GM23338 (cell line): ENCODE measurements at regions not wholly inside any gene's neighbourhood (a gene's known extent, or its start where the extent isn't known, plus 50 kb on each side); places are given as distances from the start of the nearest gene placed in this dataset.

ENCODE experiments used
- ATAC-seq: fragments of 200-7000 bp; cut with Tn5 transposase; 3 replicates; pipeline ENCODE4 v1.9.1; 2020
- DNase-seq: peaks from one replicate; pipeline ENCODE4 v3.0.0-alpha.2; 2015; ENCODE audit warnings: low spot score
- H2AFZ ChIP-seq: fragments of 200-600 bp; sonication (generic); 2 replicates; pipeline ENCODE4 v1.8.0; 2016; ENCODE audit warnings: antibody characterized with exemption, mild to moderate bottlenecking, moderate library complexity
- H3F3A ChIP-seq: fragments of 200-600 bp; sonication (generic); replicated peaks from 2 replicates; pipeline ENCODE4 v1.8.0; 2017; ENCODE audit warnings: antibody characterized with exemption, mixed run types, low read depth
- H3K27ac ChIP-seq: fragments of 200-600 bp; sonication (generic); 2 replicates; pipeline ENCODE4 v1.6.1; 2016; ENCODE audit warnings: low read depth
- H3K27me3 ChIP-seq: fragments of 200-600 bp; sonication (generic); 2 replicates; pipeline ENCODE4 v1.8.0; 2016; ENCODE audit warnings: mild to moderate bottlenecking, mixed run types, moderate library complexity; ENCODE audit not compliant: insufficient read depth
- H3K36me3 ChIP-seq: fragments of 200-600 bp; sonication (generic); 2 replicates; pipeline ENCODE4 v1.8.0; 2016; ENCODE audit warnings: mild to moderate bottlenecking; ENCODE audit not compliant: insufficient read depth
- H3K4me1 ChIP-seq: fragments of 200-600 bp; sonication (generic); 2 replicates; pipeline ENCODE4 v1.8.0; 2016; ENCODE audit warnings: mild to moderate bottlenecking, moderate library complexity; ENCODE audit not compliant: insufficient read depth
- H3K4me2 ChIP-seq: fragments of 200-600 bp; sonication (generic); 2 replicates; pipeline ENCODE4 v1.7.1; 2017; ENCODE audit warnings: mixed run types
- H3K4me3 ChIP-seq: fragments of 200-600 bp; sonication (generic); 2 replicates; pipeline ENCODE4 v1.6.1; 2016; ENCODE audit warnings: mixed run types
- H3K79me2 ChIP-seq: fragments of 200-600 bp; sonication (generic); replicated peaks from 2 replicates; pipeline ENCODE4 v1.8.0; 2017; ENCODE audit warnings: mild to moderate bottlenecking; ENCODE audit not compliant: insufficient read depth
- H3K9me2 ChIP-seq: fragments of 200-600 bp; sonication (generic); 2 replicates; pipeline ENCODE4 v1.8.0; 2017; ENCODE audit not compliant: insufficient read depth
- H4K20me1 ChIP-seq: fragments of 200-600 bp; sonication (generic); replicated peaks from 2 replicates; pipeline ENCODE4 v1.8.0; 2017; ENCODE audit warnings: mild to moderate bottlenecking; ENCODE audit not compliant: insufficient read depth
- H3K27ac Mint-ChIP-seq: 2 replicates; pipeline ENCODE4 v1.8.0; 2020; ENCODE audit warnings: inconsistent platforms, mild to moderate bottlenecking, moderate library complexity, mixed read lengths
- H3K27me3 Mint-ChIP-seq: 3 replicates; pipeline ENCODE4 v1.8.0; 2022; ENCODE audit warnings: low read depth, mild to moderate bottlenecking, moderate library complexity, mixed read lengths, inconsistent platforms; ENCODE audit not compliant: insufficient read depth, poor library complexity
- H3K36me3 Mint-ChIP-seq: 3 replicates; pipeline ENCODE4 v1.8.0; 2021; ENCODE audit warnings: low read depth, mild to moderate bottlenecking, inconsistent platforms, moderate library complexity, mixed read lengths
- H3K4me1 Mint-ChIP-seq: 3 replicates; pipeline ENCODE4 v1.8.0; 2020; ENCODE audit warnings: mild to moderate bottlenecking, inconsistent platforms, mixed read lengths
- H3K4me3 Mint-ChIP-seq: 3 replicates; pipeline ENCODE4 v1.8.0; 2021; ENCODE audit warnings: moderate library complexity, mild to moderate bottlenecking, inconsistent platforms, mixed read lengths
- H3K9me3 Mint-ChIP-seq: 3 replicates; pipeline ENCODE4 v1.8.0; 2020; ENCODE audit warnings: moderate library complexity, mild to moderate bottlenecking, inconsistent platforms, mixed read lengths
- ETS1 ChIP-seq: IDR thresholded peaks from 2 replicates; pipeline ENCODE4 v1.6.1; 2016; ENCODE audit warnings: antibody characterized with exemption
- REST ChIP-seq: IDR thresholded peaks from one replicate; pipeline ENCODE4 v1.6.1; 2018; ENCODE audit warnings: antibody characterized with exemption; ENCODE audit not compliant: unreplicated experiment
- TF ChIP-seq, protein P1 (sequence below): fragments of 250-450 bp; sonication (Bioruptor Pico); IDR thresholded peaks from 2 replicates; pipeline ENCODE4 v1.5.0; 2020; ENCODE audit warnings: mild to moderate bottlenecking, moderate library complexity

DNA sequence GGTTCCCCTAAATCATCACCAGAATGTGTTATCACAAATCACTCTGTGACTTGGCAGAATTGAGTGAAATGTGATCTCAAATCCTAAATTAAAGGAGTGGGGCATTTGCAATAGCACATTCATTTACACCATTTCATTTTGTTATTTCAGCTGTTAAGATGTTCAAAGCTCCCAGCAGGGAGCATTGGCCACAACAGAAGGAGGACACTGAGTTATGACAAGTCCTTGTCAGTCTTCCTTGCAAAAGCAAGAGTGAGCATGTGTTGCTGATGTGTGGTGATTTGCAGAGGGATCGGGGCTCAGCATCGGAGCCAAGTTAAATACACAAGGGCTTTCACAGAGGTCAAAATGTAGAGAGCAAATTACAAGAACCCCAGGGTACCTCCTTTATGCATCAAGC lies 372.2 kb upstream of the CDH5 start (continued):
- TF ChIP-seq, protein P1, sequence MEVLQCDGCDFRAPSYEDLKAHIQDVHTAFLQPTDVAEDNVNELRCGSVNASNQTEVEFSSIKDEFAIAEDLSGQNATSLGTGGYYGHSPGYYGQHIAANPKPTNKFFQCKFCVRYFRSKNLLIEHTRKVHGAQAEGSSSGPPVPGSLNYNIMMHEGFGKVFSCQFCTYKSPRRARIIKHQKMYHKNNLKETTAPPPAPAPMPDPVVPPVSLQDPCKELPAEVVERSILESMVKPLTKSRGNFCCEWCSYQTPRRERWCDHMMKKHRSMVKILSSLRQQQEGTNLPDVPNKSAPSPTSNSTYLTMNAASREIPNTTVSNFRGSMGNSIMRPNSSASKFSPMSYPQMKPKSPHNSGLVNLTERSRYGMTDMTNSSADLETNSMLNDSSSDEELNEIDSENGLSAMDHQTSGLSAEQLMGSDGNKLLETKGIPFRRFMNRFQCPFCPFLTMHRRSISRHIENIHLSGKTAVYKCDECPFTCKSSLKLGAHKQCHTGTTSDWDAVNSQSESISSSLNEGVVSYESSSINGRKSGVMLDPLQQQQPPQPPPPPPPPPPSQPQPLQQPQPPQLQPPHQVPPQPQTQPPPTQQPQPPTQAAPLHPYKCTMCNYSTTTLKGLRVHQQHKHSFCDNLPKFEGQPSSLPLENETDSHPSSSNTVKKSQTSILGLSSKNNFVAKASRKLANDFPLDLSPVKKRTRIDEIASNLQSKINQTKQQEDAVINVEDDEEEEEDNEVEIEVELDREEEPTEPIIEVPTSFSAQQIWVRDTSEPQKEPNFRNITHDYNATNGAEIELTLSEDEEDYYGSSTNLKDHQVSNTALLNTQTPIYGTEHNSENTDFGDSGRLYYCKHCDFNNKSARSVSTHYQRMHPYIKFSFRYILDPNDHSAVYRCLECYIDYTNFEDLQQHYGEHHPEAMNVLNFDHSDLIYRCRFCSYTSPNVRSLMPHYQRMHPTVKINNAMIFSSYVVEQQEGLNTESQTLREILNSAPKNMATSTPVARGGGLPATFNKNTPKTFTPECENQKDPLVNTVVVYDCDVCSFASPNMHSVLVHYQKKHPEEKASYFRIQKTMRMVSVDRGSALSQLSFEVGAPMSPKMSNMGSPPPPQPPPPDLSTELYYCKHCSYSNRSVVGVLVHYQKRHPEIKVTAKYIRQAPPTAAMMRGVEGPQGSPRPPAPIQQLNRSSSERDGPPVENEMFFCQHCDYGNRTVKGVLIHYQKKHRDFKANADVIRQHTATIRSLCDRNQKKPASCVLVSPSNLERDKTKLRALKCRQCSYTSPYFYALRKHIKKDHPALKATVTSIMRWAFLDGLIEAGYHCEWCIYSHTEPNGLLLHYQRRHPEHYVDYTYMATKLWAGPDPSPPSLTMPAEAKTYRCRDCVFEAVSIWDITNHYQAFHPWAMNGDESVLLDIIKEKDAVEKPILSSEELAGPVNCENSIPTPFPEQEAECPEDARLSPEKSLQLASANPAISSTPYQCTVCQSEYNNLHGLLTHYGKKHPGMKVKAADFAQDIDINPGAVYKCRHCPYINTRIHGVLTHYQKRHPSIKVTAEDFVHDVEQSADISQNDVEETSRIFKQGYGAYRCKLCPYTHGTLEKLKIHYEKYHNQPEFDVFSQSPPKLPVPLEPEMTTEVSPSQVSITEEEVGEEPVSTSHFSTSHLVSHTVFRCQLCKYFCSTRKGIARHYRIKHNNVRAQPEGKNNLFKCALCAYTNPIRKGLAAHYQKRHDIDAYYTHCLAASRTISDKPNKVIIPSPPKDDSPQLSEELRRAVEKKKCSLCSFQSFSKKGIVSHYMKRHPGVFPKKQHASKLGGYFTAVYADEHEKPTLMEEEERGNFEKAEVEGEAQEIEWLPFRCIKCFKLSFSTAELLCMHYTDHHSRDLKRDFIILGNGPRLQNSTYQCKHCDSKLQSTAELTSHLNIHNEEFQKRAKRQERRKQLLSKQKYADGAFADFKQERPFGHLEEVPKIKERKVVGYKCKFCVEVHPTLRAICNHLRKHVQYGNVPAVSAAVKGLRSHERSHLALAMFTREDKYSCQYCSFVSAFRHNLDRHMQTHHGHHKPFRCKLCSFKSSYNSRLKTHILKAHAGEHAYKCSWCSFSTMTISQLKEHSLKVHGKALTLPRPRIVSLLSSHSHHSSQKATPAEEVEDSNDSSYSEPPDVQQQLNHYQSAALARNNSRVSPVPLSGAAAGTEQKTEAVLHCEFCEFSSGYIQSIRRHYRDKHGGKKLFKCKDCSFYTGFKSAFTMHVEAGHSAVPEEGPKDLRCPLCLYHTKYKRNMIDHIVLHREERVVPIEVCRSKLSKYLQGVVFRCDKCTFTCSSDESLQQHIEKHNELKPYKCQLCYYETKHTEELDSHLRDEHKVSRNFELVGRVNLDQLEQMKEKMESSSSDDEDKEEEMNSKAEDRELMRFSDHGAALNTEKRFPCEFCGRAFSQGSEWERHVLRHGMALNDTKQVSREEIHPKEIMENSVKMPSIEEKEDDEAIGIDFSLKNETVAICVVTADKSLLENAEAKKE (CRISPR knock-in tag), result no peak

DNA sequence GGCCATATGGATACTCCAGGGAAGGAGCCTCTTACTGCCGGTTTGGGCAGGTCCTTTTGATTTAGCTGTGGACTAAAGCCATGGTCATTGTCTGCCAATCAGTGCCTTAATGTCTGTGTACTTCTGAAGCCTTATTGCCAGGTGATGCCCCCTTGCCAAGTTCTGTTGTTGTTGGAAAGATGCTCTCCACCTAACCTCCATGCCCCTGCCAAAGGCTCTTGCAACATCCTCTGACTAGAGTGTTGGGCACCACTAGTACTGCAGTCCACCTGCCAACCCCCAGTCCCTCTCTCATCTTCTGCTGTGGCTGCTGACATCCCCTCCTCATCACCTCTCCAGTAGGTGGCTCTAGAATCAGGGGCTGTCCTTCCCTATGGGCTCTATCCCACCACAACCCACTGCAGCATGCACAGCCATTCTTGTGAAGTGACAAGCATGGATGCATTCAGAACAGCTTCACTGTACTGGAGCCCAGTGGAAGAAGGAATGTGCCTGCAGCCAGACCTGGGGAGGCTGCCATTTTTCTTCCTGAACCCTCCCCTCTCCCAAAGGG lies 375.3 kb upstream of the CDH5 start:
- Histone ChIP-seq H3K36me3 (no peaks in the 10 kb centered on the region), H3K9me2 (0 out of 2 replicates have a peak, but pooled peaks cover 6% of the 10 kb centered on the region), H3K4me3 (no peak overlapping the region), H2AFZ (no peak overlapping the region), H3K79me2 (no peaks in the 10 kb centered on the region), H3K27me3 (no peaks in the 10 kb centered on the region), H3K4me1 (no peaks in the 10 kb centered on the region), H3K4me2 (no peak overlapping the region), H3F3A (no peaks in the 10 kb centered on the region), H4K20me1 (no peaks in the 10 kb centered on the region), H3K27ac (no peak overlapping the region)
- H3K36me3 Mint-ChIP-seq, result peaks cover 4% of the 10 kb centered on the region; the same call in 2 of the 3 replicates
- DNase-seq (peak; percentile 47), ATAC-seq (peak; percentile 88)
- H3K4me3 Mint-ChIP-seq, result no peak overlapping the region
- H3K27ac Mint-ChIP-seq, result no peak overlapping the region
- H3K9me3 Mint-ChIP-seq, result peaks cover 10% of the 10 kb centered on the region
- H3K27me3 Mint-ChIP-seq, result no peaks in the 10 kb centered on the region
- H3K4me1 Mint-ChIP-seq, result 0 out of 3 replicates have a peak, but pooled peaks cover 3% of the 10 kb centered on the region
- TF ChIP-seq REST (no peak), ETS1 (no peak)
- TF ChIP-seq, protein P1 (CRISPR knock-in tag), result 0 out of 2 replicates have a peak, but pooled peaks have one; percentile 29
